ENCODE measurements at regions not wholly inside any gene's neighbourhood (a gene's known extent, or its start where the extent isn't known, plus 50 kb on each side); places are given as distances from the start of the nearest gene placed in this dataset.

GRCh38 chr12:30859226-30859625 lies 67.3 kb upstream of the TSPAN11 start:
- no peak for TF ChIP-seq CTCF (IDR thresholded peaks at IDR 0.05; ENCODE audit: low read depth, low read length, missing control alignments)
- H3K4me3 ChIP-seq (replicated peaks; ENCODE audit: low read depth, low read length): no peak overlapping the region

GRCh38 chr12:30858471-30858870 lies 68.1 kb upstream of the TSPAN11 start:
- no peak overlapping the region for H3K4me3 ChIP-seq (replicated peaks; ENCODE audit: low read depth, low read length)
- no peak for DNase-seq (ENCODE audit: extremely low read depth, low read depth)
- TF ChIP-seq CTCF (IDR thresholded peaks at IDR 0.05; ENCODE audit: low read depth, low read length, missing control alignments): no peak

More at GRCh38 chr12:30859226-30859625, 67.3 kb upstream of the TSPAN11 start:
- no peak for DNase-seq (ENCODE audit: extremely low read depth, low read depth)

- no peak for TF ChIP-seq CTCF (IDR thresholded peaks at IDR 0.05; ENCODE audit: low read depth, low read length, missing control alignments)
- DNase-seq (ENCODE audit: extremely low read depth, low read depth): no peak
- H3K4me3 ChIP-seq (replicated peaks; ENCODE audit: low read depth, low read length): no peak overlapping the region
Measured at GRCh38 chr12:30853561-30854133, 72.9 kb upstream of the TSPAN11 start.

- DNase-seq (ENCODE audit: extremely low read depth, low read depth): no peak
- TF ChIP-seq CTCF (IDR thresholded peaks at IDR 0.05; ENCODE audit: low read depth, low read length, missing control alignments): no peak
- H3K4me3 ChIP-seq (replicated peaks; ENCODE audit: low read depth, low read length): no peak overlapping the region
Measured at GRCh38 chr12:30850684-30851083, 75.9 kb upstream of the TSPAN11 start.

- TF ChIP-seq CTCF (IDR thresholded peaks at IDR 0.05; ENCODE audit: low read depth, low read length, missing control alignments): peak; percentile 65
- H3K4me3 ChIP-seq (replicated peaks; ENCODE audit: low read depth, low read length): no peak overlapping the region
- peak; percentile 41 for DNase-seq (ENCODE audit: extremely low read depth, low read depth)
Measured at GRCh38 chr12:30847259-30847658, 79.3 kb upstream of the TSPAN11 start.

- no peak for DNase-seq (ENCODE audit: extremely low read depth, low read depth)
- no peak for TF ChIP-seq CTCF (IDR thresholded peaks at IDR 0.05; ENCODE audit: low read depth, low read length, missing control alignments)
- no peak overlapping the region for H3K4me3 ChIP-seq (replicated peaks; ENCODE audit: low read depth, low read length)
Measured at GRCh38 chr12:30846776-30847175, 79.8 kb upstream of the TSPAN11 start.

GRCh38 chr12:30845676-30846075 lies 80.9 kb upstream of the TSPAN11 start:
- no peak for TF ChIP-seq CTCF (IDR thresholded peaks at IDR 0.05; ENCODE audit: low read depth, low read length, missing control alignments)
- H3K4me3 ChIP-seq (replicated peaks; ENCODE audit: low read depth, low read length): no peak overlapping the region
- no peak for DNase-seq (ENCODE audit: extremely low read depth, low read depth)

Measured in HFF-Myc (cell line).